WTC11 (cell line): ENCODE measurements at regions not wholly inside any gene's neighbourhood (a gene's known extent, or its start where the extent isn't known, plus 50 kb on each side); places are given as distances from the start of the nearest gene placed in this dataset.

Source experiments
- ATAC-seq: fragments of 200-7000 bp; cut with Tn5 transposase; 2 replicates; pipeline ENCODE4 v1.10.0; 2021; ENCODE audit warnings: mild to moderate bottlenecking, moderate library complexity
- CTCF ChIA-PET: fragments of 300-600 bp; sonication (Branson Sonifier 250); formaldehyde crosslinking; loops from one replicate; lab custom pipeline; 2021; ENCODE audit warnings: antibody characterized with exemption; lab: Charles Lee
- POLR2A ChIA-PET: fragments of 350-600 bp; sonication (Branson Sonifier 250); formaldehyde crosslinking; loops from one replicate; lab custom pipeline; 2021; ENCODE audit warnings: antibody characterized with exemption; lab: Charles Lee
- DNase-seq: peaks from one replicate; pipeline ENCODE4 v3.0.0; 2021; ENCODE audit warnings: low spot score
- H3K27ac Mint-ChIP-seq: 2 replicates; pipeline ENCODE4 v1.8.0; 2021; ENCODE audit warnings: mixed read lengths
- H3K27me3 Mint-ChIP-seq: 2 replicates; pipeline ENCODE4 v1.8.0; 2021; ENCODE audit warnings: low read depth, mild to moderate bottlenecking, moderate library complexity, mixed read lengths
- H3K36me3 Mint-ChIP-seq: 2 replicates; pipeline ENCODE4 v1.8.0; 2021; ENCODE audit warnings: mixed read lengths
- H3K4me1 Mint-ChIP-seq: 2 replicates; pipeline ENCODE4 v1.8.0; 2022; ENCODE audit warnings: mixed read lengths
- H3K4me3 Mint-ChIP-seq: 2 replicates; pipeline ENCODE4 v1.8.0; 2021; ENCODE audit warnings: mild to moderate bottlenecking, moderate library complexity, mixed read lengths
- H3K9me3 Mint-ChIP-seq: 2 replicates; pipeline ENCODE4 v1.8.0; 2021; ENCODE audit warnings: mixed read lengths
- ARID4B ChIP-seq: sonication (generic); formaldehyde crosslinking; IDR thresholded peaks from 2 replicates; pipeline ENCODE4 v1.8.0; 2023; ENCODE audit warnings: missing genetic modification reagents, mild to moderate bottlenecking, borderline replicate concordance
- ATF2 ChIP-seq: sonication (generic); formaldehyde crosslinking; IDR thresholded peaks from 2 replicates; pipeline ENCODE4 v1.8.1; 2022; ENCODE audit warnings: low read depth, missing genetic modification reagents, borderline replicate concordance
- E2F4 ChIP-seq: sonication (generic); formaldehyde crosslinking; IDR thresholded peaks from 2 replicates; pipeline ENCODE4 v1.8.1; 2022; ENCODE audit warnings: low read depth, mild to moderate bottlenecking, moderate library complexity, missing genetic modification reagents, borderline replicate concordance
- FOXP4 ChIP-seq: sonication (generic); formaldehyde crosslinking; IDR thresholded peaks from 2 replicates; pipeline ENCODE4 v1.8.0; 2022; ENCODE audit warnings: mild to moderate bottlenecking, missing genetic modification reagents
- PRDM15 ChIP-seq: sonication (generic); formaldehyde crosslinking; IDR thresholded peaks from 2 replicates; pipeline ENCODE4 v1.8.0; 2022; ENCODE audit warnings: missing genetic modification reagents
- SMAD3 ChIP-seq: sonication (generic); formaldehyde crosslinking; IDR thresholded peaks from 2 replicates; pipeline ENCODE4 v1.8.0; 2022; ENCODE audit warnings: missing genetic modification reagents, mild to moderate bottlenecking, borderline replicate concordance
- TEAD1 ChIP-seq: sonication (generic); formaldehyde crosslinking; IDR thresholded peaks from 2 replicates; pipeline ENCODE4 v1.8.0; 2022; ENCODE audit warnings: mild to moderate bottlenecking, missing genetic modification reagents
- ZBTB43 ChIP-seq: sonication (generic); formaldehyde crosslinking; IDR thresholded peaks from 2 replicates; pipeline ENCODE4 v1.8.1; 2023; ENCODE audit warnings: mild to moderate bottlenecking, missing genetic modification reagents
- ZNF232 ChIP-seq: sonication (generic); formaldehyde crosslinking; IDR thresholded peaks from 2 replicates; pipeline ENCODE4 v1.8.0; 2022; ENCODE audit warnings: mild to moderate bottlenecking, missing genetic modification reagents
- ZNF416 ChIP-seq: fragments of 250-450 bp; sonication (Bioruptor Pico); IDR thresholded peaks from 2 replicates; pipeline ENCODE4 v1.9.0; 2021; ENCODE audit warnings: mild to moderate bottlenecking, inconsistent platforms

GRCh38 chr21:38733972-38734546, 71.7 kb upstream of the ETS2 start (continued):
- TF ChIP-seq FOXP4 (CRISPR knock-in tag), result peak; percentile 60; the same call in 1 of the 2 replicates
- TF ChIP-seq ARID4B (CRISPR knock-in tag), result peak; percentile 56; the same call in 1 of the 2 replicates
- TF ChIP-seq TEAD1, result peak; percentile 78; the same call in 1 of the 2 replicates
- peak; percentile 68; the same call in 1 of the 2 replicates for TF ChIP-seq ZNF232 (CRISPR knock-in tag)
- TF ChIP-seq E2F4 (CRISPR knock-in tag), result no peak
- 0 out of 2 replicates have a peak, but pooled peaks have one; percentile 18 for TF ChIP-seq PRDM15 (CRISPR knock-in tag)

GRCh38 chr21:38734646-38735365, 70.9 kb upstream of the ETS2 start:
- ChIA-PET POLR2A (no interaction called here), CTCF (interaction anchor here (0.6 to 2.0 kb wide), 12 partner anchors 16 to 403 kb away, joined by 3 to 15 read pairs (median 4); partner anchors contain the start of gene ETS2)
- H3K27ac Mint-ChIP-seq, result peak overlapping the region; percentile 98
- DNase-seq (no peak), ATAC-seq (no peak)
- peaks cover 29% of the 10 kb centered on the region for H3K4me1 Mint-ChIP-seq
- TF ChIP-seq ATF2 (CRISPR knock-in tag) (no peak), ZBTB43 (CRISPR knock-in tag) (no peak), ZNF416 (CRISPR knock-in tag) (no peak), SMAD3 (no peak)
- no peaks in the 10 kb centered on the region for H3K36me3 Mint-ChIP-seq
- H3K4me3 Mint-ChIP-seq, result peak overlapping the region; percentile 75
- peaks cover 4% of the 10 kb centered on the region; the same call in 1 of the 2 replicates for H3K27me3 Mint-ChIP-seq
- no peaks in the 10 kb centered on the region for H3K9me3 Mint-ChIP-seq
